GM11168 (cell line): ENCODE measurements at regions not wholly inside any gene's neighbourhood (a gene's known extent, or its start where the extent isn't known, plus 50 kb on each side); places are given as distances from the start of the nearest gene placed in this dataset.

Source experiments
- in situ Hi-C: fragments of 300-500 bp; cut with MboI; formaldehyde crosslinking; loops from one replicate; pipeline ENCODE4 v1.12.0; 2022; ENCODE audit warnings: low sequenced_read_pairs; ENCODE audit not compliant: unreplicated experiment

GRCh38 chr20:42020316-42020715, 402.1 kb upstream of the CHD6 start:
- in situ Hi-C loops, result no loop called here

GRCh38 chr20:42018979-42019378, 400.8 kb upstream of the CHD6 start:
- in situ Hi-C loops, result no loop called here

GRCh38 chr20:42010090-42010489, 391.9 kb upstream of the CHD6 start:
- in situ Hi-C loops, result no loop called here

GRCh38 chr20:42007251-42007650, 389.1 kb upstream of the CHD6 start:
- in situ Hi-C loops, result no loop called here

GRCh38 chr20:42005211-42005610, 387.0 kb upstream of the CHD6 start:
- in situ Hi-C loops, result no loop called here

GRCh38 chr20:42003380-42003779, 385.2 kb upstream of the CHD6 start:
- in situ Hi-C loops, result no loop called here

- in situ Hi-C loops, result no loop called here
Observed at GRCh38 chr20:41998539-41999341, 380.6 kb upstream of the CHD6 start.

GRCh38 chr20:41996951-41997350, 378.8 kb upstream of the CHD6 start:
- in situ Hi-C loops, result no loop called here

- in situ Hi-C loops, result no loop called here
Observed at GRCh38 chr20:41992481-41992880, 374.3 kb upstream of the CHD6 start.

GRCh38 chr20:41991412-41991811, 373.2 kb upstream of the CHD6 start:
- in situ Hi-C loops, result no loop called here

- in situ Hi-C loops, result no loop called here
Observed at GRCh38 chr20:41989935-41990635, 371.9 kb upstream of the CHD6 start.

- in situ Hi-C loops, result no loop called here
Observed at GRCh38 chr20:41989039-41989679, 371.0 kb upstream of the CHD6 start.

GRCh38 chr20:41984031-41984430, 365.9 kb upstream of the CHD6 start:
- in situ Hi-C loops, result no loop called here

GRCh38 chr20:41983159-41983558, 365.0 kb upstream of the CHD6 start:
- in situ Hi-C loops, result no loop called here

- in situ Hi-C loops, result no loop called here
Observed at GRCh38 chr20:41981746-41982145, 363.6 kb upstream of the CHD6 start.

- in situ Hi-C loops, result no loop called here
Observed at GRCh38 chr20:41978875-41979274, 360.7 kb upstream of the CHD6 start.

GRCh38 chr20:41978246-41978790, 360.1 kb upstream of the CHD6 start:
- in situ Hi-C loops, result no loop called here

GRCh38 chr20:41969656-41970055, 351.5 kb upstream of the CHD6 start:
- in situ Hi-C loops, result no loop called here

GRCh38 chr20:41960166-41960565, 342.0 kb upstream of the CHD6 start:
- in situ Hi-C loops, result no loop called here

GRCh38 chr20:41958391-41958790, 340.2 kb upstream of the CHD6 start:
- in situ Hi-C loops, result no loop called here
